Neural cell (in vitro differentiated cells): ENCODE measurements at regions not wholly inside any gene's neighbourhood (a gene's known extent, or its start where the extent isn't known, plus 50 kb on each side); places are given as distances from the start of the nearest gene placed in this dataset.

Experiments
- H2AFZ ChIP-seq: fragments of 200-600, 300-800 bp; sonication (generic), shearing (Covaris generic); 2 replicates; pipeline ENCODE4 v1.6.0; 2014; ENCODE audit warnings: low read depth, mild to moderate bottlenecking, antibody characterized with exemption, low read length, moderate library complexity
- H3F3A ChIP-seq: fragments of 200-600 bp; shearing (Covaris generic); 2 replicates; pipeline ENCODE4 v1.6.1; 2016; ENCODE audit warnings: mild to moderate bottlenecking, moderate library complexity, mixed read lengths, antibody characterized with exemption, low read length; ENCODE audit not compliant: insufficient read depth, poor library complexity, severe bottlenecking
- H3K27ac ChIP-seq: fragments of 200-600, 300-800 bp; sonication (generic), shearing (Covaris generic); 2 replicates; pipeline ENCODE4 v1.5.1; 2014; ENCODE audit warnings: mild to moderate bottlenecking, low read length, moderate library complexity
- H3K27me3 ChIP-seq: fragments of 300-800, 200-600 bp; sonication (generic), shearing (Covaris generic); 2 replicates; pipeline ENCODE4 v1.6.0; 2014; ENCODE audit warnings: mild to moderate bottlenecking, low read depth, low read length, moderate library complexity; ENCODE audit not compliant: insufficient read depth
- H3K36me3 ChIP-seq: fragments of 300-800, 200-600 bp; sonication (generic), shearing (Covaris generic); 2 replicates; pipeline ENCODE4 v1.5.1; 2014; ENCODE audit warnings: mild to moderate bottlenecking, antibody characterized with exemption, low read length, moderate library complexity; ENCODE audit not compliant: insufficient read depth
- H3K4me2 ChIP-seq: fragments of 300-800, 200-600 bp; sonication (generic), shearing (Covaris generic); 2 replicates; pipeline ENCODE4 v1.6.0; 2014; ENCODE audit warnings: mild to moderate bottlenecking, low read length
- H3K4me3 ChIP-seq: fragments of 300-800, 200-600 bp; sonication (generic), shearing (Covaris generic); 2 replicates; pipeline ENCODE4 v1.5.1; 2014; ENCODE audit warnings: mild to moderate bottlenecking, low read length, moderate library complexity
- H3K79me2 ChIP-seq: fragments of 200-600 bp; shearing (Covaris generic); replicated peaks from 2 replicates; pipeline ENCODE4 v1.6.0; 2014; ENCODE audit warnings: mild to moderate bottlenecking, low read length, moderate library complexity; ENCODE audit not compliant: insufficient read depth
- H3K9ac ChIP-seq: fragments of 300-800, 200-600 bp; sonication (generic), shearing (Covaris generic); 2 replicates; pipeline ENCODE4 v1.6.1; 2016; ENCODE audit warnings: mild to moderate bottlenecking, low read length, mixed read lengths
- H3K9me2 ChIP-seq: fragments of 200-600 bp; shearing (Covaris generic); 2 replicates; pipeline ENCODE4 v1.6.1; 2016; ENCODE audit warnings: mild to moderate bottlenecking, low read length, mixed read lengths; ENCODE audit not compliant: insufficient read depth
- H3K9me3 ChIP-seq: fragments of 200-600, 300-800 bp; sonication (generic), shearing (Covaris generic); 2 replicates; pipeline ENCODE4 v1.6.1; 2016; ENCODE audit warnings: mild to moderate bottlenecking, mixed run types, low read length, moderate library complexity, mixed read lengths
- H4K20me1 ChIP-seq: fragments of 200-600 bp; shearing (Covaris generic); 2 replicates; pipeline ENCODE4 v1.6.1; 2016; ENCODE audit warnings: mild to moderate bottlenecking, mixed run types; ENCODE audit not compliant: insufficient read depth
- EP300 ChIP-seq: fragments of 450-650 bp; conservative IDR thresholded peaks from 2 replicates; pipeline ENCODE4 v1.6.1; 2014; ENCODE audit warnings: antibody characterized with exemption, mild to moderate bottlenecking, moderate library complexity; ENCODE audit not compliant: poor library complexity, severe bottlenecking
- EZH2 ChIP-seq: fragments of 200-600, 300-800 bp; shearing (Covaris generic), sonication (generic); IDR thresholded peaks from 2 replicates; pipeline ENCODE4 v1.6.1; 2014; ENCODE audit warnings: antibody characterized with exemption, low read length, borderline replicate concordance, mild to moderate bottlenecking; ENCODE audit not compliant: insufficient read depth, poor library complexity, severe bottlenecking
- MXI1 ChIP-seq: fragments of 450-650 bp; conservative IDR thresholded peaks from 2 replicates; pipeline ENCODE4 v1.6.1; 2014; ENCODE audit warnings: antibody characterized with exemption, mild to moderate bottlenecking; ENCODE audit not compliant: poor library complexity, severe bottlenecking
- POLR2AphosphoS5 ChIP-seq: IDR thresholded peaks from 2 replicates; pipeline ENCODE4 v1.6.1; 2012
- RAD21 ChIP-seq: fragments of 450-650 bp; conservative IDR thresholded peaks from 2 replicates; pipeline ENCODE4 v1.6.1; 2014; ENCODE audit warnings: antibody characterized with exemption, mild to moderate bottlenecking, moderate library complexity
- SMC3 ChIP-seq: fragments of 450-650 bp; conservative IDR thresholded peaks from 2 replicates; pipeline ENCODE4 v1.6.1; 2014; ENCODE audit warnings: antibody characterized with exemption, mild to moderate bottlenecking, moderate library complexity; ENCODE audit not compliant: poor library complexity
- TAF1 ChIP-seq: IDR thresholded peaks from 2 replicates; pipeline ENCODE4 v1.6.1; 2012; ENCODE audit warnings: low read depth
- TF ChIP-seq, protein P1 (sequence below): fragments of 450-650 bp; IDR thresholded peaks from 2 replicates; pipeline ENCODE4 v1.5.1; 2014; ENCODE audit warnings: antibody characterized with exemption, mild to moderate bottlenecking, moderate library complexity; ENCODE audit not compliant: poor library complexity, severe bottlenecking
- TF ChIP-seq, protein P2 (sequence below): IDR thresholded peaks from 2 replicates; pipeline ENCODE4 v1.6.1; 2012; ENCODE audit warnings: borderline replicate concordance

DNA sequence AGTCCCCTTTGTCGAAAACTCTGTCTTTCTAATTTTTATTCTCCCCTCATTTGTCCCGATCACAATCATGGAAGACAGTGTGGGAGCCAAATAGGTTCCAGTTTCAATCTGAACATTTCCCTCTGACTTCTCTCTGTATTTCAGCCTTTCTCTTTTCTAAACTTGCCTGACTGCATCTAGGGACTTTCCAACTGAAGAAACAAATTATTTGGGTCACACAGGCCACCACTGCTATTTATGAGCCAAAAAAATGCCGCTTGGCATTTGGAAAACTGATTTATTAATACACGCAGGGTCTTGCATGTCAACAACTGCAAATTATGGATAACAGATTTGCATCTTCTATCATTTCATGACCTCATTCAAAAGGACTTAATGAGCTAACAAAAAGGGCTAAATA, 55.2 kb upstream of the ELAC2 start:
- no peaks in the 10 kb centered on the region for H3K9me3 ChIP-seq
- H3K9me2 ChIP-seq: no peaks in the 10 kb centered on the region
- H3K27ac ChIP-seq: no peak overlapping the region
- no peaks in the 10 kb centered on the region for H3K36me3 ChIP-seq
- no peak for TF ChIP-seq RAD21
- TF ChIP-seq EP300: no peak
- no peak for TF ChIP-seq MXI1
- TF ChIP-seq, protein P1, sequence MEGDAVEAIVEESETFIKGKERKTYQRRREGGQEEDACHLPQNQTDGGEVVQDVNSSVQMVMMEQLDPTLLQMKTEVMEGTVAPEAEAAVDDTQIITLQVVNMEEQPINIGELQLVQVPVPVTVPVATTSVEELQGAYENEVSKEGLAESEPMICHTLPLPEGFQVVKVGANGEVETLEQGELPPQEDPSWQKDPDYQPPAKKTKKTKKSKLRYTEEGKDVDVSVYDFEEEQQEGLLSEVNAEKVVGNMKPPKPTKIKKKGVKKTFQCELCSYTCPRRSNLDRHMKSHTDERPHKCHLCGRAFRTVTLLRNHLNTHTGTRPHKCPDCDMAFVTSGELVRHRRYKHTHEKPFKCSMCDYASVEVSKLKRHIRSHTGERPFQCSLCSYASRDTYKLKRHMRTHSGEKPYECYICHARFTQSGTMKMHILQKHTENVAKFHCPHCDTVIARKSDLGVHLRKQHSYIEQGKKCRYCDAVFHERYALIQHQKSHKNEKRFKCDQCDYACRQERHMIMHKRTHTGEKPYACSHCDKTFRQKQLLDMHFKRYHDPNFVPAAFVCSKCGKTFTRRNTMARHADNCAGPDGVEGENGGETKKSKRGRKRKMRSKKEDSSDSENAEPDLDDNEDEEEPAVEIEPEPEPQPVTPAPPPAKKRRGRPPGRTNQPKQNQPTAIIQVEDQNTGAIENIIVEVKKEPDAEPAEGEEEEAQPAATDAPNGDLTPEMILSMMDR: no peak
- no peak for TF ChIP-seq TAF1
- no peak for TF ChIP-seq SMC3
- TF ChIP-seq POLR2AphosphoS5: no peak
- no peak for TF ChIP-seq EZH2
- TF ChIP-seq, protein P2, sequence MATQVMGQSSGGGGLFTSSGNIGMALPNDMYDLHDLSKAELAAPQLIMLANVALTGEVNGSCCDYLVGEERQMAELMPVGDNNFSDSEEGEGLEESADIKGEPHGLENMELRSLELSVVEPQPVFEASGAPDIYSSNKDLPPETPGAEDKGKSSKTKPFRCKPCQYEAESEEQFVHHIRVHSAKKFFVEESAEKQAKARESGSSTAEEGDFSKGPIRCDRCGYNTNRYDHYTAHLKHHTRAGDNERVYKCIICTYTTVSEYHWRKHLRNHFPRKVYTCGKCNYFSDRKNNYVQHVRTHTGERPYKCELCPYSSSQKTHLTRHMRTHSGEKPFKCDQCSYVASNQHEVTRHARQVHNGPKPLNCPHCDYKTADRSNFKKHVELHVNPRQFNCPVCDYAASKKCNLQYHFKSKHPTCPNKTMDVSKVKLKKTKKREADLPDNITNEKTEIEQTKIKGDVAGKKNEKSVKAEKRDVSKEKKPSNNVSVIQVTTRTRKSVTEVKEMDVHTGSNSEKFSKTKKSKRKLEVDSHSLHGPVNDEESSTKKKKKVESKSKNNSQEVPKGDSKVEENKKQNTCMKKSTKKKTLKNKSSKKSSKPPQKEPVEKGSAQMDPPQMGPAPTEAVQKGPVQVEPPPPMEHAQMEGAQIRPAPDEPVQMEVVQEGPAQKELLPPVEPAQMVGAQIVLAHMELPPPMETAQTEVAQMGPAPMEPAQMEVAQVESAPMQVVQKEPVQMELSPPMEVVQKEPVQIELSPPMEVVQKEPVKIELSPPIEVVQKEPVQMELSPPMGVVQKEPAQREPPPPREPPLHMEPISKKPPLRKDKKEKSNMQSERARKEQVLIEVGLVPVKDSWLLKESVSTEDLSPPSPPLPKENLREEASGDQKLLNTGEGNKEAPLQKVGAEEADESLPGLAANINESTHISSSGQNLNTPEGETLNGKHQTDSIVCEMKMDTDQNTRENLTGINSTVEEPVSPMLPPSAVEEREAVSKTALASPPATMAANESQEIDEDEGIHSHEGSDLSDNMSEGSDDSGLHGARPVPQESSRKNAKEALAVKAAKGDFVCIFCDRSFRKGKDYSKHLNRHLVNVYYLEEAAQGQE: no peak
- H3F3A ChIP-seq: no peaks in the 10 kb centered on the region
- no peaks in the 10 kb centered on the region for H3K27me3 ChIP-seq
- no peaks in the 10 kb centered on the region for H4K20me1 ChIP-seq
- H3K4me2 ChIP-seq: no peak overlapping the region
- H3K4me3 ChIP-seq: no peak overlapping the region
- no peak overlapping the region for H2AFZ ChIP-seq
- H3K9ac ChIP-seq: no peak overlapping the region
- no peaks in the 10 kb centered on the region for H3K79me2 ChIP-seq

DNA sequence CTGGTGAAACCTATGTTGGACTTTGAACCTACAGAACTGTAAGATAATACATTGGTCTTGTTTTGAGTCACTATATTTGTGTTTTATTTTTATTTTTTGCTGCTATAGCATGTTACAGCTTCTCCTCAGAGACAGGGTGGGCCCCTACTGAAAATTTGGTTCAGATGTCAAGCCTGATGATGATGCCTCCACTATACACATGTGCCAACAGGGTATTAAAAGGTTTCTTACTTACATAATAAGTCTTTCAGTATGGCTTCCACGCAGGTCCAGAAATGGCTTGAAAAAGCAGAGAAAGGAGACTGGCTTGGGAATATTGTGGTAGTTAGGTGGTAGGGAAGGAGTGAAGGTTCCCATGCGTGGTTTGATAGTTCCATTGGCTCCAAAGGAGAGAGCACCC, 52.9 kb upstream of the ELAC2 start:
- no peaks in the 10 kb centered on the region for H3K9me2 ChIP-seq
- no peaks in the 10 kb centered on the region for H3K79me2 ChIP-seq
- H3K27ac ChIP-seq: no peak overlapping the region
- H3K9me3 ChIP-seq: no peaks in the 10 kb centered on the region
- no peaks in the 10 kb centered on the region for H3K36me3 ChIP-seq
- TF ChIP-seq EP300: no peak
- TF ChIP-seq TAF1: no peak
- TF ChIP-seq POLR2AphosphoS5: no peak
- TF ChIP-seq, protein P2: no peak
- TF ChIP-seq RAD21: no peak
- TF ChIP-seq, protein P1: no peak
- no peaks in the 10 kb centered on the region for H3K27me3 ChIP-seq
- no peak overlapping the region for H2AFZ ChIP-seq
- no peak overlapping the region for H3K9ac ChIP-seq
- H4K20me1 ChIP-seq: no peaks in the 10 kb centered on the region
- no peak overlapping the region for H3K4me2 ChIP-seq
- no peaks in the 10 kb centered on the region for H3F3A ChIP-seq
- no peak overlapping the region for H3K4me3 ChIP-seq
